IPS-15b (cell line): ENCODE measurements at regions not wholly inside any gene's neighbourhood (a gene's known extent, or its start where the extent isn't known, plus 50 kb on each side); places are given as distances from the start of the nearest gene placed in this dataset.

Experiments
- H3K27me3 ChIP-seq: one replicate; pipeline ENCODE4 v1.6.1; 2013; ENCODE audit warnings: low read length; ENCODE audit not compliant: control insufficient read depth, insufficient read depth
- H3K36me3 ChIP-seq: one replicate; pipeline ENCODE4 v1.6.1; 2013; ENCODE audit warnings: low read length; ENCODE audit not compliant: control insufficient read depth, insufficient read depth
- H3K4me1 ChIP-seq: one replicate; pipeline ENCODE4 v1.6.1; 2013; ENCODE audit warnings: mild to moderate bottlenecking, low read length; ENCODE audit not compliant: control insufficient read depth, insufficient read depth
- H3K4me3 ChIP-seq: one replicate; pipeline ENCODE4 v1.5.1; 2013; ENCODE audit warnings: low read depth, low read length
- H3K9ac ChIP-seq: one replicate; pipeline ENCODE4 v1.6.1; 2013; ENCODE audit warnings: low read depth, mild to moderate bottlenecking, low read length
- H3K9me3 ChIP-seq: one replicate; pipeline ENCODE4 v1.6.1; 2013; ENCODE audit warnings: mild to moderate bottlenecking, low read length; ENCODE audit not compliant: control insufficient read depth, insufficient read depth

- no peak overlapping the region for H3K4me3 ChIP-seq
- no peaks in the 10 kb centered on the region for H3K27me3 ChIP-seq
- H3K9ac ChIP-seq, result no peak overlapping the region
- H3K36me3 ChIP-seq, result no peaks in the 10 kb centered on the region
- no peaks in the 10 kb centered on the region for H3K4me1 ChIP-seq
- H3K9me3 ChIP-seq, result no peaks in the 10 kb centered on the region
These were observed 865.4 kb downstream of the SLITRK6 start for GRCh38 chr13:84933797-84934196.

- H3K4me3 ChIP-seq, result no peak overlapping the region
- no peaks in the 10 kb centered on the region for H3K4me1 ChIP-seq
- H3K27me3 ChIP-seq, result no peaks in the 10 kb centered on the region
- H3K9me3 ChIP-seq, result no peaks in the 10 kb centered on the region
- H3K36me3 ChIP-seq, result no peaks in the 10 kb centered on the region
- H3K9ac ChIP-seq, result no peak overlapping the region
These were observed 868.0 kb downstream of the SLITRK6 start for GRCh38 chr13:84931264-84931663.

GRCh38 chr13:84927442-84928169 is 871.6 kb downstream of the SLITRK6 start:
- Histone ChIP-seq H3K9me3 (no peaks in the 10 kb centered on the region), H3K4me1 (no peaks in the 10 kb centered on the region), H3K36me3 (no peaks in the 10 kb centered on the region), H3K27me3 (no peaks in the 10 kb centered on the region), H3K9ac (no peak overlapping the region), H3K4me3 (no peak overlapping the region)

GRCh38 chr13:84925443-84925842 is 873.8 kb downstream of the SLITRK6 start:
- no peaks in the 10 kb centered on the region for H3K27me3 ChIP-seq
- no peaks in the 10 kb centered on the region for H3K36me3 ChIP-seq
- H3K4me3 ChIP-seq, result no peak overlapping the region
- no peaks in the 10 kb centered on the region for H3K4me1 ChIP-seq
- no peaks in the 10 kb centered on the region for H3K9me3 ChIP-seq
- H3K9ac ChIP-seq, result no peak overlapping the region

GRCh38 chr13:84923831-84924230 is 875.4 kb downstream of the SLITRK6 start:
- no peaks in the 10 kb centered on the region for H3K36me3 ChIP-seq
- H3K4me1 ChIP-seq, result no peaks in the 10 kb centered on the region
- H3K27me3 ChIP-seq, result no peaks in the 10 kb centered on the region
- no peak overlapping the region for H3K9ac ChIP-seq
- no peak overlapping the region for H3K4me3 ChIP-seq
- no peaks in the 10 kb centered on the region for H3K9me3 ChIP-seq

GRCh38 chr13:84917252-84917878 is 881.9 kb downstream of the SLITRK6 start:
- H3K9ac ChIP-seq, result no peak overlapping the region
- no peaks in the 10 kb centered on the region for H3K9me3 ChIP-seq
- no peak overlapping the region for H3K4me3 ChIP-seq
- no peaks in the 10 kb centered on the region for H3K4me1 ChIP-seq
- H3K27me3 ChIP-seq, result no peaks in the 10 kb centered on the region
- H3K36me3 ChIP-seq, result no peaks in the 10 kb centered on the region

GRCh38 chr13:84912720-84913119 is 886.5 kb downstream of the SLITRK6 start:
- H3K4me3 ChIP-seq, result no peak overlapping the region
- peaks cover 3% of the 10 kb centered on the region for H3K9me3 ChIP-seq
- no peaks in the 10 kb centered on the region for H3K27me3 ChIP-seq

GRCh38 chr13:84910423-84910822 is 888.8 kb downstream of the SLITRK6 start:
- no peak overlapping the region for H3K4me3 ChIP-seq
- H3K9ac ChIP-seq, result no peak overlapping the region
- H3K27me3 ChIP-seq, result no peaks in the 10 kb centered on the region
- H3K4me1 ChIP-seq, result no peaks in the 10 kb centered on the region
- peaks cover 3% of the 10 kb centered on the region for H3K9me3 ChIP-seq
- H3K36me3 ChIP-seq, result no peaks in the 10 kb centered on the region

More at GRCh38 chr13:84912720-84913119, 886.5 kb downstream of the SLITRK6 start:
- Histone ChIP-seq H3K36me3 (no peaks in the 10 kb centered on the region), H3K4me1 (no peaks in the 10 kb centered on the region), H3K9ac (no peak overlapping the region)

GRCh38 chr13:84903391-84903790 is 895.8 kb downstream of the SLITRK6 start:
- no peak overlapping the region for H3K9ac ChIP-seq
- no peak overlapping the region for H3K4me3 ChIP-seq
- no peaks in the 10 kb centered on the region for H3K4me1 ChIP-seq
- no peaks in the 10 kb centered on the region for H3K36me3 ChIP-seq
- no peaks in the 10 kb centered on the region for H3K27me3 ChIP-seq
- no peaks in the 10 kb centered on the region for H3K9me3 ChIP-seq

- no peaks in the 10 kb centered on the region for H3K9me3 ChIP-seq
- no peak overlapping the region for H3K9ac ChIP-seq
- H3K4me3 ChIP-seq, result no peak overlapping the region
- H3K27me3 ChIP-seq, result no peaks in the 10 kb centered on the region
- H3K36me3 ChIP-seq, result no peaks in the 10 kb centered on the region
- H3K4me1 ChIP-seq, result no peaks in the 10 kb centered on the region
These were observed 897.0 kb downstream of the SLITRK6 start for GRCh38 chr13:84902243-84902642.

- Histone ChIP-seq H3K4me3 (no peak overlapping the region), H3K27me3 (no peaks in the 10 kb centered on the region), H3K9me3 (no peaks in the 10 kb centered on the region)
These were observed 903.1 kb downstream of the SLITRK6 start for GRCh38 chr13:84896128-84896527.

GRCh38 chr13:84894749-84895148 is 904.5 kb downstream of the SLITRK6 start:
- Histone ChIP-seq H3K36me3 (no peaks in the 10 kb centered on the region), H3K4me1 (no peaks in the 10 kb centered on the region), H3K27me3 (no peaks in the 10 kb centered on the region), H3K9me3 (no peaks in the 10 kb centered on the region), H3K9ac (no peak overlapping the region), H3K4me3 (no peak overlapping the region)

More at GRCh38 chr13:84896128-84896527, 903.1 kb downstream of the SLITRK6 start:
- Histone ChIP-seq H3K9ac (no peak overlapping the region), H3K36me3 (no peaks in the 10 kb centered on the region), H3K4me1 (no peaks in the 10 kb centered on the region)
